Superior temporal gyrus (tissue), 1 donor: ENCODE measurements at regions not wholly inside any gene's neighbourhood (a gene's known extent, or its start where the extent isn't known, plus 50 kb on each side); places are given as distances from the start of the nearest gene placed in this dataset.
"Not testable (repeated sequence)": the region's sequence is repeated elsewhere in the genome, so short reads cannot be mapped to it uniquely, and the experiment has no call there.

Source experiments
- DNase-seq: peaks from one replicate; pipeline ENCODE4 v3.0.0-alpha.2; 2016; ENCODE audit errors: extremely low spot score

- DNase-seq: no peak
Measured at GRCh38 chr3:20646425-20646824, 460.4 kb upstream of the SGO1 start.

DNA sequence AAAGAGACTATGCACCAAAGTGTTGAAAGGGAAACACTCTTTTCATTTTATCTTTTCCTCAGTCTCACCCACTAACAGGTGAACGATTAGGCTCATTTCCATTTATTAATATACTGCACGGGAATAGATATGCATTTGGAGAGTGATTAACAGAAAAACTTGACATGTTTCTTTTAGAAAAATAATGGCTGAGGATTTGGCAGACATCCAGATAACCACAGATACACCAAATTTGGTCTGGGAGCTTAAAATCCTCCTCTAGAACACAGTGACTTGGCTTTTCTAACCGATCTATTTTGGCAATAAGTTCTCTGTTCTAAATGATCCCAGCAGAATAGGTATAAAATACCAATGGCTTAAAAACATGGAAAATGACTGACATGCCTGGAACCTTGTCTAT, 459.3 kb upstream of the SGO1 start:
- no peak for DNase-seq

- DNase-seq: no peak
Measured at GRCh38 chr3:20637729-20638128, 451.7 kb upstream of the SGO1 start.

GRCh38 chr3:20622304-20622703, 436.3 kb upstream of the SGO1 start:
- no peak for DNase-seq

DNA sequence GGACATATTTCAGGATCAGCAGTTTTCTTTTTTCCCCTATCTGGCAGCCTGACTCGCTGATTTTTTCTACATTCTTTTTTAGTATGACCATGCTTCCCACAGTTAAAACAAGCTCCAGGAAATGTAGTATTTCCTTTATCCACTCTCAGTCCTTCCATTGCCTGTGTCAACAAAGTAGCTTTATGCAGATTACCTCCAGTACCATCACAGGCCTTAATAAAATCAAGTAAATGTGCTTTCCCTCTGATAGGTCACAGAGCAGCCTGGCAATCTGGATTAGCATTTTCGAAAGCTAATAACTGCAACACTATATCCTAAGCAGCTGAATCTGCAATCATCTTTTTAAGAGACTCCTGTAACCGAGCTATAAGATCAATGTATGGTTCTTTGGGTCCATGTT, 432.6 kb upstream of the SGO1 start:
- not testable (repeated sequence) for DNase-seq

- not testable (repeated sequence) for DNase-seq
Measured at GRCh38 chr3:20618181-20618580, 432.2 kb upstream of the SGO1 start.

DNA sequence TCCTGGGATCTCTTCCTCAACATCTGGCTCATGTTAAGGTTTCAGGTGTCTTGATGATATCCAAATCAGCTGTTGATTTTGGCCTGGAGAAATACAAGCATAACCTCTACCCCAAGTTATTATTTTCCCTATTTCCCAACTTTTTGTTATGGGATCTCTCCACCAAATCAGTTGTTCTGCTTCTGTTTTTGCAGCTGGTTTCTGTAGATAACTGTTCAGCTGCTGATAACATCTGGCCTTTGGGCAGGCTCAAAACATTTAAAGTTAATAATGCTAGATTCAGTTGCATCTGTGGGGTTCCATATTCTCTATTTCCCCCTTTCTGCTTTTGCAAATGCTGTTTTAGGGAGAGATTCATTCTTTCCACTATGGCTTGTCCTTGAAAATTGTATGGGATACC, 430.0 kb upstream of the SGO1 start:
- not testable (repeated sequence) for DNase-seq

DNA sequence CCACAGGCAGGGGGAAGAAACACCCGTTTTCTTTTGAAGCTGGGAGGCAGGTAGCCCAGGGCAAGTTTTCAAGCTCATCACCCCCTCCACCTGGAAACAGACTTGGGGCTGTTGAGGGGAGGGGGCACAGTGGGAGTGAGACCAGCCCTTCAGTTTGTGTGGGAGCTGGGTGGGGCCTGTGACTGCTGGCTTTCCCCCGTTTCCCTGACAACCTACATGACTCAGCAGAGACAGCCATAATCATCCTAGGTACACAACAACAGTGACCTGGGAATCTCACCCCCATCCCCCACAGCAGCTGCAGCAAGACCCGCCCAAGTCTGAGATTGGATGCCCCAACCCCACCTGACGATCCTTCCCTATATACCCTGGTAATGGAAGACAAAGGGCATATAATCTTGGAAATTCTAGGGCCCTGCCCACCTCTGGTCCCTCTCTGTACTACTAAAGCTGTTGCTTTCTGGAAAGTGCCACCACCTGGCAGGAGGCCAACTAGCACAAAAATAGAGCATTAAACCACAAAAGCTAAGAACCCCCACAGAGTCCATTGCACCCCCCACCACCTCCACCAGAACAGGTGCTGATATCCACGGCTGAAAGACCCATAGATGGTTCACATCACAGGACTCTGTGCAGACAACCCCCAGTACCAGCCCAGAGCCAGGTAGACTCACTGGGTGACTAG, 422.2 kb upstream of the SGO1 start:
- DNase-seq: no peak

- no peak for DNase-seq
Measured at GRCh38 chr3:20604659-20605058, 418.7 kb upstream of the SGO1 start.

DNA sequence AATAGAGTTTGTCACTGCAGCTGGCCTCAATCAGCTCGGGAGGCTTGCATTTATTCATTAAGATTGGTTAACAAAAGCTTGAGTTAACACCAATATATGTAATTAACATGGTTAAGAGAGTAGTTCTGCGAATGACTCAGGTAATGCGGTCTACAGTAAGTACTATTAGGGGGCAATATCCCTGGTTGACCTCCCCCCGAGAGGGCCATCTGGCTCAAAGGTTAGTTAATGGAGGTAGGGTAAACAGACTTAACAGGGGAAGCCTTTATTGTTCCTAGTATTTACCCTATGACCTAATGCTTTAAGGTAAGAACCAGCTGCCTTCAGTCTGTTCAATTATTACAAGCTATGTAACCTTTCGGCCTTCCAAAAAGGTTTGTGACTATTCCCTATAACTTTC, 403.3 kb upstream of the SGO1 start:
- DNase-seq: no peak

DNA sequence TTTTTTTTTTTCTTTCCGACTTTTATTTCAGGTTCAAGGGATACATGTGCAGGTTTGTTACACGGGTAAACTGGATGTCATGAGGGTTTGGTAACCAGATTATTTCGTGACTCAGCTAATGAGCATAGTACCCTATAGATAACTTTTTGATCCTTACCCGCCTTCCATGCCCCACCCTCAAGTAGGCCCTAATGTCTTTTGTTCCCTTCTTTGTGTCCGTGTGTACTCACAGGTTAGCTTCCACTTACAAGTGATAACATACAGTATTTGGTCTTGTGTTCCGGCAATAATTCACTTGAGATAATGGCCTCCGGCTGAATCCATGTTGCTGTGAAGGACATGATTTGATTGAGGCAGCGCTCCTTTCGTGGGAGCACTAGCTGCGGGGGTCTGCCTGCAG, 402.8 kb upstream of the SGO1 start:
- no peak for DNase-seq

- no peak for DNase-seq
Measured at GRCh38 chr3:20583648-20584047, 397.6 kb upstream of the SGO1 start.

DNA sequence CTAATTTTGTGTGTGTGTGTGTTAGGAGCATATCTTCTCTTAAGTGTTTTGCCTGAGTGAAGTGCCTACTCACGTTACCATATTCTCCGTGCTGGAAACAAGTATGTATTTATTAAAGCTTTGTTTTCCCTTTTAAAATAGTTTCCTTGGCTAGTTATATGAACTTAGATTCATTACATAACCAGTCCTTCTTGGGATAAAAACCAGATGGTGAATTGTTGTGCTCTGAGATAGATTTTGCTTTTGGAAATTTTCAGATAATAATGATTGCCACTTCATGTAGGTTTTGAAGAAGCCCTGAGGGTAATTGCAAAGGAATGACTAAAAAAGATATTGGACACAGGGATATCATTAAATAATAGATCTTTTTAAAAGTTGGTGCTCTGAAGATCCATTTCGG, 390.2 kb upstream of the SGO1 start:
- no peak for DNase-seq

GRCh38 chr3:20575146-20575545, 389.1 kb upstream of the SGO1 start:
- no peak for DNase-seq

- DNase-seq: no peak
Measured at GRCh38 chr3:20574746-20575145, 388.7 kb upstream of the SGO1 start.

DNA sequence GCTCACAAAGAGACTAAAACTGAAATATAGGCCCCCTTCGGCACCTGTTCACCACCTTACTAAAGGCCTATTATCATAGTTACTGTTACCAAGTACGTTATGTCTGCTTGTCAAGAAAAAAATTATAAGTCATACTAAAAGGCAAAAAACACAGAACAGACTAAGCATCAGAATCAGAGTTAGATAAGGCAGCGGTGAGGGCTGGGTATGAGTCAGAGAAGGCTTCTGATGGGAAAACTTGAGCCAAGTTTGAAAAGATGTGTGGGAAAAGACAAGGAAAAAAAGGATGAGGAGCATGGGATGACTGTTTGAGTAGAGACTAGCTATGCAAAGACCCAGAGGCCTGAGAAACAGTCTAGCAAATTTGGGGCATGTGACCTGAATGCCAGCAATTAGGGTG, 387.2 kb upstream of the SGO1 start:
- DNase-seq: no peak

GRCh38 chr3:20572473-20572872, 386.5 kb upstream of the SGO1 start:
- DNase-seq: no peak

GRCh38 chr3:20569310-20569709, 383.3 kb upstream of the SGO1 start:
- no peak for DNase-seq

GRCh38 chr3:20564966-20565365, 379.0 kb upstream of the SGO1 start:
- no peak for DNase-seq

DNA sequence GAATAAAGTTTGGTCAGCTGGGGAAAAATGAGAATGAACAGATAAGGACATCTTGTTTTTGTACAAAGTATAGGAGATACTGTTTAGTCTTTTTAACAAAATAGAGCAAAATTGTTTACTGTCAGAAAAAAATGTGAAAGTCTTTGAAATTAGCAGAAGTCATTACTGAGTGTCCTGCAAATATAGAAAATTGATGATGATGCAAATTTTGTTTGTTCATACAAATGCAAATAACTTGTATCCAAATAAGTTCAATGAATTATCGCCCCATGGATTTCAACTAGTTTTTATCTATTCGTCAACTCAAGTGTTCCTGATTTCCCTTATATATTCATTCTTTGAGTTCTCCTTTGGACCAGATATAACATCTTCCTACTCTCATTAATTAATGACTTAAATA, 378.0 kb upstream of the SGO1 start:
- DNase-seq: no peak

DNA sequence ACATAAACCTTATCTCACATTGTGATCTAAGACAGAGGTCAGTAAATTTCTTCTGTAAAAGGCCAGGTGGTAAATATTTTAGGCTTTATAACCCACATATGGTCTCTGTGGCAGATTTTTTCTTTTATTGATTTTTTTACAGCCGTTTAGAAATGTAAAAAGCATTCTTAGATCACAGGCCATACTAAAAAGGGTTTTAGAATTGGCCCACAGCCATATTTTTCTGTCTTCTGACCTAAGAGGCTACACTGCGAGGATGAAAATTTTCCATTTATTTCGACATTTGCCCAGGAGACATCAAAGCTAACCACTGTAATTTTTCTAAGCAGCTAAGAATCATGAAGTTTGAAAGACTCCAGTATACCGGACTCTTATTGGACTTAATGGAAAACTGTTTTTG, 377.2 kb upstream of the SGO1 start:
- no peak for DNase-seq

DNA sequence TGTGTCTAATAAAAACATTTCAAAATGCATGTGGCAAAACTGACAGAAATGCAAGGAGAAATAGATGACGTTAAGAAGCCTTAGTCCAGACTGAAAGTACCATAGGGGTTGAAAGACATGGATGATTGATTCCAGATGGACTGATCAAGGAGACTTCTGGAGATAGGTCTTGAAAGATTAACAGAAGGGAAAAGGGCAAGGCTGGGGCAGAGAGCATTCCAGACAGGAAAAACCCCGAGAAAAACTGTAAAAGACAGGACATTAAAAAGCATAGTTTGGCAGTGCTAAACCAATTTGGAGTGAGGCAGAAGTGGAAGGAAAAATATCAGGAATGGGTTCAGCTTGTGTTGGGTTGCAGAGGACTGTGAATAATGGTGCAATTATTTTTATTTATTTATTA, 375.2 kb upstream of the SGO1 start:
- DNase-seq: no peak

- not testable (repeated sequence) for DNase-seq
Measured at GRCh38 chr3:20560446-20560845, 374.4 kb upstream of the SGO1 start.

DNA sequence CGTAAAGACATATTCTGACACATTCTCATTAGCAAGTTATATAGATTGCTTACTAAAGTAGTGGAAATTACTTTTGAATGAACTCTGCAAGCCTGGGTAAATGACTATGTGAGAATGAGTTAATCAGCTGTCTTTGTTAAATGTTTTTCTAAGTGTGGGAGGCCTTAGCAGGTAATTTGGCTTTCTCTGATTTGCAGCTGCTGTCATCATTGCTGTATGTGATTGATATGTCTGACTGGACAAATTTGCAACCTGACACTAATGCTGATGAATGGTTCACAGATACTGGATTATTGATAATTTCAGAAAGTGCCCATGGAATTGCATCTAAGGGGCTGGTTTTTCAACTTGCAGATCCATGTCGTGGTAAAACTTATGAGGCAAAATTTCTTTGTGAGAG, 372.2 kb upstream of the SGO1 start:
- no peak for DNase-seq
